IPS DF 6.9 (cell line): ENCODE measurements at regions not wholly inside any gene's neighbourhood (a gene's known extent, or its start where the extent isn't known, plus 50 kb on each side); places are given as distances from the start of the nearest gene placed in this dataset.
"Not testable (repeated sequence)": the region's sequence is repeated elsewhere in the genome, so short reads cannot be mapped to it uniquely, and the experiment has no call there.

Source experiments
- DNase-seq: peaks from one replicate; pipeline ENCODE4 v3.0.0-alpha.2; 2013; ENCODE audit warnings: low read depth, low spot score
- H3K27ac ChIP-seq: one replicate; pipeline ENCODE4 v1.5.1; 2013; ENCODE audit warnings: low read length, control low read depth
- H3K27me3 ChIP-seq: 2 replicates; pipeline ENCODE4 v1.6.1; 2013; ENCODE audit warnings: mild to moderate bottlenecking, low read length; ENCODE audit not compliant: control insufficient read depth, insufficient read depth
- H3K36me3 ChIP-seq: 2 replicates; pipeline ENCODE4 v1.6.1; 2013; ENCODE audit warnings: low read length; ENCODE audit not compliant: control insufficient read depth, insufficient read depth
- H3K4me1 ChIP-seq: 2 replicates; pipeline ENCODE4 v1.6.1; 2013; ENCODE audit warnings: low read length; ENCODE audit not compliant: control insufficient read depth, insufficient read depth
- H3K4me3 ChIP-seq: 2 replicates; pipeline ENCODE4 v1.5.1; 2013; ENCODE audit warnings: mild to moderate bottlenecking, low read length
- H3K9me3 ChIP-seq: 2 replicates; pipeline ENCODE4 v1.6.1; 2013; ENCODE audit warnings: low read length, inconsistent platforms; ENCODE audit not compliant: control insufficient read depth, insufficient read depth
- WGBS: extraction: QIAGEN DNeasy Blood & Tissue Kit; methylation state at CpG from one replicate; pipeline ENCODE4 v1.1.7; 2013; ENCODE audit warnings: mixed read lengths, missing lambda C conversion rate; ENCODE audit not compliant: insufficient read length, insufficient coverage; 5-methylcytosine and 5-hydroxymethylcytosine counted together

- no CpG with 5 or more reads among the region's 5 CpGs for WGBS
- no peak overlapping the region for H3K27ac ChIP-seq
These were observed 148.5 kb downstream of the LNPK start for GRCh38 chr2:175853616-175853890.

GRCh38 chr2:175852879-175853615, 149.0 kb downstream of the LNPK start:
- H3K27me3 ChIP-seq: no peaks in the 10 kb centered on the region
- WGBS: no CpG with 5 or more reads among the region's 7 CpGs
- H3K4me1 ChIP-seq: peaks cover 7% of the 10 kb centered on the region; the same call in 1 of the 2 replicates
- H3K27ac ChIP-seq: no peak overlapping the region
- no peaks in the 10 kb centered on the region for H3K36me3 ChIP-seq
- H3K4me3 ChIP-seq: no peak overlapping the region
- no peaks in the 10 kb centered on the region for H3K9me3 ChIP-seq
- DNase-seq: no peak

More at GRCh38 chr2:175853616-175853890, 148.5 kb downstream of the LNPK start:
- Histone ChIP-seq H3K9me3 (no peaks in the 10 kb centered on the region), H3K4me3 (no peak overlapping the region), H3K36me3 (no peaks in the 10 kb centered on the region), H3K4me1 (peaks cover 7% of the 10 kb centered on the region; the same call in 1 of the 2 replicates), H3K27me3 (no peaks in the 10 kb centered on the region)
- DNase-seq: no peak

- DNase-seq: no peak
- Histone ChIP-seq H3K27me3 (no peaks in the 10 kb centered on the region), H3K27ac (no peak overlapping the region), H3K4me1 (no peaks in the 10 kb centered on the region), H3K4me3 (no peak overlapping the region), H3K36me3 (no peaks in the 10 kb centered on the region), H3K9me3 (no peaks in the 10 kb centered on the region)
These were observed 154.9 kb downstream of the LNPK start for GRCh38 chr2:175847128-175847527.

GRCh38 chr2:175844169-175844568, 157.9 kb downstream of the LNPK start:
- WGBS: no CpG with 5 or more reads among the region's 1 CpG
- H3K9me3 ChIP-seq: no peaks in the 10 kb centered on the region
- no peaks in the 10 kb centered on the region for H3K36me3 ChIP-seq
- no peak overlapping the region for H3K4me3 ChIP-seq
- H3K27ac ChIP-seq: no peak overlapping the region
- DNase-seq: no peak
- no peaks in the 10 kb centered on the region for H3K4me1 ChIP-seq
- no peaks in the 10 kb centered on the region for H3K27me3 ChIP-seq

GRCh38 chr2:175843625-175844024, 158.4 kb downstream of the LNPK start:
- no peaks in the 10 kb centered on the region for H3K27me3 ChIP-seq
- H3K36me3 ChIP-seq: no peaks in the 10 kb centered on the region
- WGBS: no CpG with 5 or more reads among the region's 2 CpGs
- no peak overlapping the region for H3K27ac ChIP-seq
- H3K4me1 ChIP-seq: no peaks in the 10 kb centered on the region
- H3K9me3 ChIP-seq: no peaks in the 10 kb centered on the region
- no peak overlapping the region for H3K4me3 ChIP-seq
- no peak for DNase-seq

GRCh38 chr2:175842996-175843395, 159.1 kb downstream of the LNPK start:
- no peaks in the 10 kb centered on the region for H3K27me3 ChIP-seq
- no peak for DNase-seq
- no peaks in the 10 kb centered on the region for H3K4me1 ChIP-seq
- H3K4me3 ChIP-seq: no peak overlapping the region
- no peaks in the 10 kb centered on the region for H3K9me3 ChIP-seq
- H3K27ac ChIP-seq: no peak overlapping the region
- no peaks in the 10 kb centered on the region for H3K36me3 ChIP-seq
- WGBS: no CpG with 5 or more reads among the region's 3 CpGs

- not testable (repeated sequence) for H3K36me3 ChIP-seq, H3K27me3 ChIP-seq, H3K9me3 ChIP-seq, DNase-seq, H3K4me3 ChIP-seq, H3K4me1 ChIP-seq, H3K27ac ChIP-seq
- no CpG with 5 or more reads among the region's 3 CpGs for WGBS
These were observed 161.3 kb downstream of the LNPK start for GRCh38 chr2:175840765-175841164.

GRCh38 chr2:175840256-175840655, 161.8 kb downstream of the LNPK start:
- Histone ChIP-seq H3K36me3 (no peaks in the 10 kb centered on the region), H3K27me3 (no peaks in the 10 kb centered on the region), H3K9me3 (no peaks in the 10 kb centered on the region), H3K4me1 (no peaks in the 10 kb centered on the region), H3K4me3 (no peak overlapping the region), H3K27ac (no peak overlapping the region)
- DNase-seq: no peak
- WGBS: no CpG with 5 or more reads among the region's 1 CpG

GRCh38 chr2:175838979-175839378, 163.1 kb downstream of the LNPK start:
- no CpG with 5 or more reads among the region's 2 CpGs for WGBS
- H3K36me3 ChIP-seq: no peaks in the 10 kb centered on the region

GRCh38 chr2:175837046-175837445, 165.0 kb downstream of the LNPK start:
- Histone ChIP-seq H3K4me3 (no peak overlapping the region), H3K27ac (no peak overlapping the region), H3K4me1 (no peaks in the 10 kb centered on the region), H3K9me3 (no peaks in the 10 kb centered on the region), H3K36me3 (no peaks in the 10 kb centered on the region), H3K27me3 (no peaks in the 10 kb centered on the region)
- no peak for DNase-seq
- whole genome bisulfite sequencing: no CpG with 5 or more reads among the region's 3 CpGs

More at GRCh38 chr2:175838979-175839378, 163.1 kb downstream of the LNPK start:
- H3K27me3 ChIP-seq: no peaks in the 10 kb centered on the region
- no peak overlapping the region for H3K27ac ChIP-seq
- H3K9me3 ChIP-seq: no peaks in the 10 kb centered on the region
- no peak for DNase-seq
- H3K4me1 ChIP-seq: no peaks in the 10 kb centered on the region
- no peak overlapping the region for H3K4me3 ChIP-seq

- Histone ChIP-seq H3K4me3 (no peak overlapping the region), H3K27ac (no peak overlapping the region), H3K9me3 (no peaks in the 10 kb centered on the region), H3K36me3 (no peaks in the 10 kb centered on the region), H3K27me3 (no peaks in the 10 kb centered on the region), H3K4me1 (no peaks in the 10 kb centered on the region)
- no CpG with 5 or more reads among the region's 2 CpGs for WGBS
- no peak for DNase-seq
These were observed 165.7 kb downstream of the LNPK start for GRCh38 chr2:175836361-175836760.
